ENCODE measurements at regions not wholly inside any gene's neighbourhood (a gene's known extent, or its start where the extent isn't known, plus 50 kb on each side); places are given as distances from the start of the nearest gene placed in this dataset.

DNA sequence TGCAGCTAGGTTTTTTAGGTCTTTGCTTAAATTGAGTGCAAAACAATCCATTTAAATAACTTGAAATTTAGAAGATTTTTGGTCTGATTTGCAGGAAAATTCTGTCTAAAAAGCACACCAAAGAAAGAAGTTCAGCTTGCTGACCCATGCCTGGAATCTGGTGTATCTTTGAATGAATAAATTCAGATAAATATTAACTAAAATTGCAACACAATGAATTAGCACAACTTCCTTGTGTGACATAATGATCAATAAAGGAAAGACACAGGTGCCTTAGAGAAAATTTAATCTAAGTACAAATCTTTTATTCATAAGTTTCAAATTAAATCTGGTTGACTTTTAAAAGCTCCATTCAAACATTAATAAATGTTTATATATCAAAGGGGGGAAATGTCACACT, 791.5 kb upstream of the LCORL start:
- DNase-seq: no peak
- Histone ChIP-seq H3K27me3 (no peaks in the 10 kb centered on the region), H3K4me3 (no peak overlapping the region), H3K4me1 (peaks cover 0 to 5% (median 0%) of the 10 kb centered on the region in 4 donors), H3K27ac (no peak overlapping the region), H3K9me3 (no peaks in the 10 kb centered on the region), H3K36me3 (no peaks in the 10 kb centered on the region)
- TF ChIP-seq CTCF (IDR thresholded peaks at IDR 0.05): no peak
- TF ChIP-seq POLR2A (IDR thresholded peaks at IDR 0.05): no peak
- TF ChIP-seq POLR2AphosphoS5 (IDR thresholded peaks at IDR 0.05): no peak
- TF ChIP-seq EP300 (IDR thresholded peaks at IDR 0.05): no peak
- intact Hi-C loops (cut with DNase I; ENCODE audit: low total_unique reads): no loop called here

DNA sequence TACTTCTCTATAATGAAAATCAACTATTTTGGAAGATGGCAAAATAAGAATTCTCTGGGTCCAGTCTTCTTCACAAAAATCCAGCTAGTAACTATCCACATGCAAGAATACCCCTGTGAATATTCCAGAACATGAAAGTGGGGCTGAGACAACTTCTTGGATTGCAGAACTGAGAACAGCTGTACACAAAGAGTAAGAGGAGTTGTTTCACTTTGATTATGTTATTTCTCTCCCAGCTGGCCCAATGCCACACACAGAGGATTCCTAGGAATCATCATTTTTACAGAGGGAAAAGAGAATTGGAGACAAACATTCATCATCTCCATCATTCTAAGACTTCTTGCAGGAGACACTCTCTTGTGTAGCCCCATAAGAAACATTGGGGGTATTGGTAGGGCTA, 782.2 kb upstream of the LCORL start:
- H3K4me1 ChIP-seq: no peaks in the 10 kb centered on the region
- DNase-seq: peak in 1 of 2 donors; percentile 37
- H3K4me3 ChIP-seq: no peak overlapping the region
- intact Hi-C loops (cut with DNase I; ENCODE audit: low total_unique reads): no loop called here
- no peak overlapping the region for H3K27ac ChIP-seq
- TF ChIP-seq POLR2A (IDR thresholded peaks at IDR 0.05) (no peak), EP300 (IDR thresholded peaks at IDR 0.05) (no peak), CTCF (IDR thresholded peaks at IDR 0.05) (no peak), POLR2AphosphoS5 (IDR thresholded peaks at IDR 0.05) (no peak)
- H3K27me3 ChIP-seq: no peaks in the 10 kb centered on the region
- H3K36me3 ChIP-seq: no peaks in the 10 kb centered on the region
- H3K9me3 ChIP-seq: no peaks in the 10 kb centered on the region

DNA sequence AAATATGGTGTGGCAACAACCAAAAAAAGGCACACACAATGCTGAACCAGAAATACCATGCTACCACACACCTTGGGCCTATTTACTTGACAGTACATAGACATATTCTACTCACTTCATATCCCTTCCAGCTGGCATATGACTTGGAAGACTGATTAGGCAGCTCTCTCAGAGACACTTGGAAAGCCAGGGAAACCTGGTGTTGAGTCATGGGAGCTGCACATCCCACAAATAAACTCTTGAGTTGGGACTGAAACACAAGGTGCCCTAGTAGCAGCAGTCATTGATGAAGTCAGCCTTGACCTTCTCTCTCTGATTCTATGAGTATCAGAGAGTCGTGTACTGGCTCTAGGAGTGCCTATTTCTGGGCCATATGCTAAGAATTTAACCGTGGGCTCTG, 776.6 kb upstream of the LCORL start:
- intact Hi-C loops (cut with DNase I; ENCODE audit: low total_unique reads): no loop called here
- H3K4me1 ChIP-seq: no peaks in the 10 kb centered on the region
- no peak overlapping the region for H3K4me3 ChIP-seq
- H3K36me3 ChIP-seq: no peaks in the 10 kb centered on the region
- no peak overlapping the region for H3K27ac ChIP-seq
- H3K9me3 ChIP-seq: no peaks in the 10 kb centered on the region
- no peak for DNase-seq
- H3K27me3 ChIP-seq: no peaks in the 10 kb centered on the region
- 58 to 75% (median 67%) methylated on average over 2 of the region's 2 CpGs for WGBS, 5 donors
- no peak for TF ChIP-seq CTCF (IDR thresholded peaks at IDR 0.05)
- no peak for TF ChIP-seq POLR2AphosphoS5 (IDR thresholded peaks at IDR 0.05)
- TF ChIP-seq POLR2A (IDR thresholded peaks at IDR 0.05): no peak
- TF ChIP-seq EP300 (IDR thresholded peaks at IDR 0.05): no peak

GRCh38 chr4:18795794-18796193, 774.2 kb upstream of the LCORL start:
- Histone ChIP-seq H3K4me3 (no peak overlapping the region), H3K9me3 (no peaks in the 10 kb centered on the region), H3K36me3 (no peaks in the 10 kb centered on the region), H3K27ac (no peak overlapping the region), H3K4me1 (no peaks in the 10 kb centered on the region), H3K27me3 (no peaks in the 10 kb centered on the region)
- 56 to 74% (median 68%) methylated on average over 1 of the region's 1 CpG for WGBS, 5 donors
- intact Hi-C loops (cut with DNase I; ENCODE audit: low total_unique reads): no loop called here
- TF ChIP-seq CTCF (IDR thresholded peaks at IDR 0.05) (no peak), POLR2AphosphoS5 (IDR thresholded peaks at IDR 0.05) (no peak), POLR2A (IDR thresholded peaks at IDR 0.05) (no peak), EP300 (IDR thresholded peaks at IDR 0.05) (no peak)
- DNase-seq: no peak
